Jurkat, Clone E6-1 (cell line): ENCODE measurements at regions not wholly inside any gene's neighbourhood (a gene's known extent, or its start where the extent isn't known, plus 50 kb on each side); places are given as distances from the start of the nearest gene placed in this dataset.

Experiments used
- DNase-seq: peaks from one replicate; pipeline ENCODE4 v3.0.0-alpha.2; 2011; ENCODE audit warnings: low read depth, low spot score
- H3K4me3 ChIP-seq: 2 replicates; pipeline ENCODE4 v1.5.1; 2011; ENCODE audit warnings: mild to moderate bottlenecking, low read length, control low read depth, moderate library complexity

DNA sequence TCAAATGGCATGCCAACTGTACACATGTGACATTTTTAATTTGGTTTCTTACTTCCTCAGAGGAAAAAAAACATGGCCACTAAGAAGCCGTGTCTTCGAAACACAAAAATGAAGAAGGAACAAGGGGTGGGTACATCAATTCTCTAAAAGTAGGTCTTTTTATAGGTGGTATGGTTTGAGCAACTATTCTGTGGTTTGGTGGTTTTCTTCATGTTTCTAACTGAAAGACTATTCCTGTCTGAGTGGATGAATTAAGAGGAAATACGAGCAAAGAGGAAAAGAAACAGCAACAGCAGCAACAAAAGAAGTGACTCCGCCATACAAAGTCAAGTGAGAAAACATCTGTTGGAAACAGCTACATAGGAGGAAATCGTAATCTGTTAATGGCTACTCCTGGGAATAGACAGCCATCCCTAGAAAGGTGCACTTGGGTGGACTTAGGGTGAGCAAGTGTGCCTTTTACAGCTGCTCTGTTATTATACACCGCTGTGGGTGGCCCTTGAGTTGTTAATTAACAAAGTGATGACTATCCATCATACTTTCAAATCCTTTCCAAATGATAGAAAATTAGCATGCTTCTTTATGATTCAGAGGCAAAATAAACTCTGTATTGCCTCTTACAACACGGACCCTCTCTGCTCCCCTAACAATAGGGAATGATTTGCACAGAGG, 575.8 kb downstream of the TLE1 start:
- H3K4me3 ChIP-seq, result peak overlapping the region; percentile 20
- DNase-seq, result peak; percentile 97

DNA sequence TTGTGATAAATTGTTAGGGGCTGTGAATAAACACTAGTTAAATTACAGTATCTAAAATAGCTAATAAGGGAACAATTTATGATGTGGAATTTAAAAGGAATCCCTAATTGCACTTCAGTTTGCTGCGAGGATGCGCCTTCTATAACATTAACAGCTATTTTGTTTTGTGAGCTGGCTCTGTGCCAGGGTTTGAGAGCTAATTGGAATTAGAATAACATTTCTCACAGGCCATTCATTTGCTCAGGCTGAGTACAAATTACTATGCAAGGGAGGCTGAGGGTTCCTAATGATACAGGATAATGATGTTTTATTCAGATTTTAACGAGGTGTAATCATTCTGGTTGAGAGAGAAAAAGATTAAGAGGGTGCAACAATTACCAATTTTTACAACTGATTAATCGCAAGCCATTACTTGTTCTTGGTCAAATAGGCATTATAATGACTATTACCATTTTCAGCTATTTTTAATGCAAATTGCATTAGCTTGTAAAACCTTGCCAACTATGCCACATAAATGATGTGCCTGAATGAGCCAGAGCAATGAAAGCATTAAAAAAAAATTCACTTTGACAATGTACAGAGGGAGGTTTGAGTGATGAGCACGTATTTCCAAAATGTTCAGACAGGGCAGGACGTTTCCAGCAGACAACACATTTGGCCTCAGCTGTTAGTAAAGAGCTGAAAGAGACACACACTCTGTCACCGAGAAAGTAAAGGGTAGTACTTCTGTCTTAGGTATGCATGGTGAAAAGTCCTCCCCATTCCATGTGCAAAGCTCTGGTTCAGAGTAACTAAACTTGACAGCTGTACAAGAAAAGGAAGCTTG, 576.5 kb downstream of the TLE1 start:
- H3K4me3 ChIP-seq, result peak overlapping the region; percentile 20
- no peak for DNase-seq

GRCh38 chr9:81108821-81109220, 580.5 kb downstream of the TLE1 start:
- no peak overlapping the region for H3K4me3 ChIP-seq
- no peak for DNase-seq

- no peak for DNase-seq
- H3K4me3 ChIP-seq, result no peak overlapping the region
Observed at GRCh38 chr9:81108391-81108790, 581.0 kb downstream of the TLE1 start.

DNA sequence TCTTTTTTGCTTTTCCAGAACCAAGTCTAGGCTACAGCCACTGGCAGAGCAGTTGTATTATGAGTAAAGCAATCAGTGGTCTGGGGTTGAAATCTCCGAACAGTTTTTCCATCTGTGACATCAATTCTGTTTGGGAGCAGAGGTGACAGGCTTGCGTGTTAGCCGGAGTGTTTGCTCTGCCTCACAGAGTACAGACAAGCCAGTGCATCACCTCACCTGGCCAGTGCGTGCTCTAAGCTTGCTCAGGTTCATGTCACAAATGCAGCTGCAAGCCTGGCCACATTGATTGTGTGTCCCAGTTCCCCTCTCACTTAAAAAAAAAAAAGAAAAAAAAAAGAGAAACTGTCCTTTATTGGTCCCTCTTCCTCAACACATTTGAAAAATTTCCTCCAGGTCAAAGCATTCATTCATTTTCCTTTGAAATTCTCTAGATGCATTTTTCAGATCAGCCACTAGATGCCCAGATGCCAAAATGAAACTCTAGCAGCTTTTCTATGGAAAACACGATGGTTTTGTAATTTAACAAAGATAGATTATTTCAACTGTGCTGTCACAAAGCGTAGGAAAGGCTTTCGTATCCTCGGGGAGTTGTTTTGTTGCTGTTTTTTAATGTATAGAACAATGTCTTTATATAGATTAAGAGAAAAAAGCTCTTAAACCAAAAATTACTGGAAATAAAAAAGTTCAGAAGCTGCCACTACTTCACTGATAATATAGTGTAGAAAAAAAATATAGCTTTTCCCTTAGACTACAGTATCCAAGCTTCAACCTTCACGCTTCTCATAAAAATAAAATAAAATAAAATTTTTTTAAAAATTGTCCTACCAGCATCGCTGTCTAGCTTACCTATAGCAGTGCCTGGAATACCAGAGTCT, 585.5 kb downstream of the TLE1 start:
- DNase-seq, result no peak
- no peak overlapping the region for H3K4me3 ChIP-seq

GRCh38 chr9:81097131-81097847, 592.1 kb downstream of the TLE1 start:
- H3K4me3 ChIP-seq, result no peak overlapping the region
- no peak for DNase-seq

GRCh38 chr9:81096625-81097024, 592.7 kb downstream of the TLE1 start:
- no peak for DNase-seq
- H3K4me3 ChIP-seq, result no peak overlapping the region

GRCh38 chr9:81092057-81092456, 597.3 kb downstream of the TLE1 start:
- no peak overlapping the region for H3K4me3 ChIP-seq
- no peak for DNase-seq

- no peak overlapping the region for H3K4me3 ChIP-seq
Observed at GRCh38 chr9:81088341-81088740, 601.0 kb downstream of the TLE1 start.

DNA sequence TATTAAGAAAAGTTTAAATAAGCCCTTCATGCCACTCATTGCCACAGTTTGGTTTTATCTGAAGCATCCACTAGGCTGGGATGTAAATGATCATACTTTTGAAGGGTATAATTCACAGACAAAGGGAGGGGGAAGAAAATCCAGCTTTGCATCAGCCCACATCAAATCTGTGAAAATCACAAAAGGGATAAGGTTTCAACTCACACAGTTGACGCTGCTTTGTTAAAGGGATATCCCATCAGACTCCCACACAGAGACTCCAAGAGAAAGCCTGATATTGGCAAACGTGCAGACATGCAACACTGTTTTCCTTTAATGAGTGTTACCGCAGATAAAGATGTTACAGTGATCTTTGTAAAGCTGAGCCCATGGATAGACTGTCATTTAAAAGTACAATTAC, 602.9 kb downstream of the TLE1 start:
- no peak for DNase-seq
- H3K4me3 ChIP-seq, result no peak overlapping the region

More at GRCh38 chr9:81088341-81088740, 601.0 kb downstream of the TLE1 start:
- DNase-seq, result no peak

GRCh38 chr9:81083854-81084512, 605.4 kb downstream of the TLE1 start:
- H3K4me3 ChIP-seq, result no peak overlapping the region

DNA sequence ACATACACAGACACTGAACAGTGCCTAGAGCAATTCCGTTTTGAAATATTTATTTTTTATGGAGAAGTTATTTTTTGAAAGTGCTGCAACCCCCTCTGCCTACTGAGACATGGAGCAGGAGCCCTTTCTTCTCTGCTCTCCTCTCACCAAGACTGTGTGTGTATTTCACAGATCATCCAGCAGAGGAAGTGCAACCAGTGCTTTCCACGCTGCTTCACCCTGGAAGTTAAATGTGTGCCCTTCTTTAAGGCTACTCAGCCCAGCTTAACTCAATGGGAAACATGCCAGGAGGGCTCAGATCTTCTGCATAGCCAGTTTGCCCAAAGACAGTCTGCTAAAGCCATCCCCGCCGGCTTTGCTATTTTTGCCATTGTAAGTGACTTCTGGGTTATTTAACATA, 606.3 kb downstream of the TLE1 start:
- DNase-seq, result peak; percentile 61

More at GRCh38 chr9:81083854-81084512, 605.4 kb downstream of the TLE1 start:
- no peak for DNase-seq

DNA sequence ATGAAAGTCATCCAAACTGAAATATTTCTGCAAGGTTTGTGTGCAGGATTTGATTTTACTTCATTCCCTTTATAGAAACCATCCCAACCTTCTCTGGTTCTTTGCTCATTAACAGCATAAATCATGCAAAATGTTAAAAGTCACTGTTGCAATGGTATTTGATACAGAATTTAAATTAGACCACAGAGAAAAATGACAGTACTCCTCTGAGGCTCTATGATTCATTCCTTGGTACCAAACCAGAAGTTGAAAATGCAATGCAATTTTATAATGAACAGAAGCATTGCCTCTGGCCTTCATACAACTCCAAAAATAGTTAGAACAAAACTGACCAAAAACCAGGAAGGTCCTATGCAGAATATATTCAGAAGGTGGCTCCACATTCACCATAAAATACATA, 607.1 kb downstream of the TLE1 start:
- H3K4me3 ChIP-seq, result no peak overlapping the region
- DNase-seq, result no peak

More for the DNA sequence above, 606.3 kb downstream of the TLE1 start:
- H3K4me3 ChIP-seq, result no peak overlapping the region

GRCh38 chr9:81080900-81081299, 608.4 kb downstream of the TLE1 start:
- H3K4me3 ChIP-seq, result no peak overlapping the region
- DNase-seq, result no peak

GRCh38 chr9:81080185-81080584, 609.2 kb downstream of the TLE1 start:
- H3K4me3 ChIP-seq, result no peak overlapping the region
- DNase-seq, result no peak

DNA sequence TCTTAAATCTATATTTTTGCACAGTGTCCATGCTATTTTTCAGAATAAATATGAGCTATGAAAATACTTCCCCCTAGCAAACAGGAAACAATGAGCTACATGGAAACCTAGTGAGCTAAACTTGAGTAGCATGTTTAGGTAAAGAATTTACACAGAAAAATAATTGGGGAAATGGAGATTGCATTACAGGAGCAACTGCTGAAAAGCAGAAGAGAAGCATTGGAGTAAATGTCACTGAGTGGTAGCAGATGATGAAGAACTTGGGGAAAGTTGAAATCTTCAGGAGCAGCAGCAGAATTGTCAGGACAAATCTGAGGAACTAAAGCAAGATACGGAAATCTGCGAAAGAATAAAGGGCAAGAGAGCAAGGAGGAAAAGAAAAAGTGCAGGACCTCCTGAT, 610.3 kb downstream of the TLE1 start:
- H3K4me3 ChIP-seq, result no peak overlapping the region
- DNase-seq, result no peak

GRCh38 chr9:81078555-81078954, 610.8 kb downstream of the TLE1 start:
- no peak overlapping the region for H3K4me3 ChIP-seq
- DNase-seq, result no peak

DNA sequence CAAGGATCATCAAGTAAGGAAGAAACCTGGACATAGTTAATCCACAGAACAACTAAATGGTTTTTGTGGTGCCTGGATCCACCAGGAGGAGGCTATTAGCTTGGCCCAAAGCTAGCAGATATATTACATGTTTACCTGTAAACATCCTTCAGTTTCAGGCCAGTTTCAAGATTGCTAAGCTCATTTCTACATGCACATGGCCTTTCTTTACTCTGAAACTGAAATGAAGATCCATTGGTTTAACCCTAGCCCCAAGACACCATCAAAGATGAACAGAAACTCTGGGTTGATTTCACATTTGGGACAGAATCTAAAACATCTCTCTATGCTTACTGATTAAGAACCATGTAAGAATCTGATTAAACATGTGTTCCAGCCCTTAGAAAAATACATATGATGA, 611.8 kb downstream of the TLE1 start:
- H3K4me3 ChIP-seq, result no peak overlapping the region
- no peak for DNase-seq

- H3K4me3 ChIP-seq, result no peak overlapping the region
- no peak for DNase-seq
Observed at GRCh38 chr9:81076131-81076530, 613.2 kb downstream of the TLE1 start.
